ENCODE measurements at regions not wholly inside any gene's neighbourhood (a gene's known extent, or its start where the extent isn't known, plus 50 kb on each side); places are given as distances from the start of the nearest gene placed in this dataset.

DNA sequence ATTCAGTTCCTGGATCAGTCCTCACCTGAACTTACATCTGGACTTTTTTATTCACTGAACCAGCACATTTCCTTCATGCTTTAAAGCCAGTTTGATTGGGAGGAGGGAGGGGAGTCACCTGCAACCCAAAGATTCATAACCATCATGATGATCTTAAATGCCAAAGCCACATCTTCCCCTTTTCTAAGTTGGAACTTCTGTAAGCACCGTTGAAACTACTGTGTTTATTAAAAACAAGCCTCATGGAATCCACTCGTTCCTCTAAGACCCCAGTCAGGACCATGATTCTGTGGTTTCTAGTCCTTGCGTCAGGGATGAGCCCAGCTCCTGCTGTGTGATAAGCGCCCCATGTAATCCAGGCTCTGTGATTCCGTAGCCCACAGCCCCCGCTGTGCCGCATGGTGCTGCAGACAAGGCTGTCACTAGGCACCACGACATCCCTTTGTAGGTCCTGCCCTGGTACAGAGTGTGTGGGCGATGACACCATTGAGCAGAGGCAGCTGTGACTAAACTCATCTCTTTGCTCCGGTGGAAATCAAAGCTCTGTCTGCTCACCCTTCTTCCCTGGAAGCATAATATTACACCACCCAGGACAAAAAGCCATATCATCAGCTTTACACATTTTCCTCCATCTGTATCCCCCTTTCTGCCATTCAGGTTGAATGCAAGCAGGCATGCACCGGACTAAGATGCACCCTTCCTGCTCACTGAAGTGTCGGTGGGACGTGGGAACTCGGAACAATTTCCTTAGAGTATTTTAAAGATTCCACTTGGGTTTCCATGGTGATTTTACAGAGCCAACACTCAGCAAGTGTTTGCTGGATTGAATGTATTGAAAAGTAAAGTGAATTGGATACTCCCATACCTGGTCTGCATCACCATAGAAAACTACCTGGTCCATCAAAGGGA lies 132.0 kb upstream of the FSTL4 start:
- DNase-seq (ENCODE audit: extremely low read depth, low read depth, low spot score), result no peak

DNA sequence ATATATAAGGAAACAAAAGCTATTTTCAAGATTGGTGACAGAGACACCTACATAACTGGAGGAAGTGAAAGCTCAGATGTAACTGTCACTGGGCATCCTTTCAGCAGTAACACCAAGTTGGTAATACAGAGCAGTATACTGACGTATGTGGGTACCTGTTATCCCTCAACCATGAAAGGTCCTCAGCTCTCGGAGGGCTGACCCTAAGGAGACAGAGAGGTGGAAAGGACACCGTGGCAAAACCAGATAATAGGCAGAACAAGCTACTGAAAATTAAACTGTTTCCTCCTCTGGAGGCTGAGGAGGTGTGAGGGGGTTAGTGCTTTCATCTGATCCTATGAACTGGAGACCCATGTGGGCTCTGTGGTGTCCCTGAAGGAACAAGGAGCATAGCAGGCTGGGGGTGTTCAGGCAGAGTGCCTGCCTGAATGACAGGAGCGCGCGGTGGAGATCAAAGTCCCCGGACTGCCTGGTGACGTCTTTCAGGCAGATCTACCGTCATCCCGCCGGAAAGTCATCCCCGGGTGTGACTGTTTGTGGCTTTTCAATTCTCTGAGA lies 130.2 kb upstream of the FSTL4 start:
- no peak for DNase-seq (ENCODE audit: extremely low read depth, low read depth, low spot score)

DNA sequence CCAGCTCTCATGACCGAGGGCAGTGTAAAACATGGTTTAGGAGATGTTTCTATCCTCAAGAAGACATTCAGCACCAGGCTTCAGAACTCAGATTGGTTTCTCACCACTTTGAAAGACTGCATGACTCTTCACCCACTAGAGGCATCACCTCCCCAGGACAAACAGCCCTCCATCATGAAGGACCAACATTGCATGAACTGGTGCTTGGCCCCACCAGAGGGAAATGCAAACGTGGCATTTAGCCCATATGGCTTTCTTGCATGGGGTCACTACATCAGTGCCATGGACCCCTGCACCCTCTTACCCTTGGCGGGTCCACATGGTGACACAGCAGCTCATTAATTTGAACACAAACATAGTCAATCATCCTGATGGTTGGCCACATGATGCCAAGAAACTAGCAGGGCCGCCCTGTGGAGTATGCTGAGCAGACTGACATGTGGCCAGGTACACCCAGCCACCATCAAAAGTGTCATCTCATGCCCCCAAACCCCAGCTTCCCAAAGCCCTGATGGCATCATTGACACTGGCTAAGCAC lies 129.5 kb upstream of the FSTL4 start:
- no peak for DNase-seq (ENCODE audit: extremely low read depth, low read depth, low spot score)

DNA sequence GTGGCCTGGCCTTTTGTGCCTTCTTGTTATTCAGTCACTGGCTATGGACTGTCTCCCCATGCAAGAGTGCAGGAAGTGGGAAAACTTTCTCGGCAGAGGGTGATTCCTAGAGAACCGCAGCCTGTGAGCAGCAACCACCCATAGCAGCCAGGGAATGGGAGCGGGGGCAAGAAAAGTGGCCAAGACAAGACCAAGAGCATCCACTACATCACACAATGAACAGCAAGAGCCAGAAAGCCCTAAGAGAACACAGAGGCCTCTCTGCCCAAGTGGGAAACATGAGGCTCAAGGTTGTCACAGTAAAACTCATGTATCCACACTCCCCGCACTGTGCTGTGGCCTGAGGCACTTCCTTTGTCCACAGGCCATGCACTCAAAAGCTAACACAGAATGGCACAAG lies 129.1 kb upstream of the FSTL4 start:
- no peak for DNase-seq (ENCODE audit: extremely low read depth, low read depth, low spot score)

DNA sequence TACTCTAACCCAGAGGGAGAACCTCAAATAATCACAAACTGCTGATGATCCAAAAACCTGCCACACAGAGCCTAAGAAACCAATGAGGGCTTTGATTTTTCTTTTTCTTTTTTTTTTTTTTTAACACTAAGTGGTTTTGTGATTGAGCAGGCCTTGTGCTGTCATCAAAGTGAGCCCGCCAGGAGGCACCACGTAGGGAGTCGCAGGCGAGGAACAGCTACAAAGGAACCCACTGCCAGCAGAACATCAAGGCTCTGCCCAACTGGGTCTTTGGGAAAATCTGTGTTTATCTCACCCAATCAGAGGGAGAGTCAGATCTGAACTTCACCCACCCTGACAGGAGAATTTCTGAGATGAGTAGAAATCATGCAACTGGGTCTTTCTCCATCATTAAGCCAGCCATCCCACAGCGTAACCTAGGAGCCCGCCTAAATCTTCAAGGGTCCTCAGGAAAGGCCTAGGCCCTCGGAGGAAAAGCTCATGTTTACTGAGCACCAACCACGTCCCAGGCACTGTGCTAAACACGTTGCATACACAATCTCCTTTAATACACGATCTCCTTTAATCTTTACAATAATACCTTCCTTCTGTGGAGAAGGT lies 126.9 kb upstream of the FSTL4 start:
- no peak for DNase-seq (ENCODE audit: extremely low read depth, low read depth, low spot score)

DNA sequence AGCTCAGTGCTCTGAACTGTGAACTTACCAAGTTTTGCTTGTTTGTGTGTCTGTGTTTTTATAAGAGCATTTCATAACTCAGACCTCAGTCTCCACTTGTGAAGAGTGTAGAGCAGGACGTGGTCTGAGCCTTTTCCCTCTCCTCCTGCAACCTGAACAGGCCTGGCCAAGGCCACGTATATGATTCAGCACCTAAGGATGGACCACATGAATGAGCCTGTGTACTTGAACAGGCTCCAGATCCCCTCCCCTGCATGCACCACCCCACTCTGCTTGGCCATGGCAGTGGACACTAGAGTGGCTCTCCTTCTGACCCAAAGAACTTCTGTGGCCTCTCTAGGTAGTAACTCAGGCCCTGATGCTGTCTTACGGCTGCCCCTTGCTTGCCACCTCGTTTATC lies 125.9 kb upstream of the FSTL4 start:
- DNase-seq (ENCODE audit: extremely low read depth, low read depth, low spot score), result no peak

DNA sequence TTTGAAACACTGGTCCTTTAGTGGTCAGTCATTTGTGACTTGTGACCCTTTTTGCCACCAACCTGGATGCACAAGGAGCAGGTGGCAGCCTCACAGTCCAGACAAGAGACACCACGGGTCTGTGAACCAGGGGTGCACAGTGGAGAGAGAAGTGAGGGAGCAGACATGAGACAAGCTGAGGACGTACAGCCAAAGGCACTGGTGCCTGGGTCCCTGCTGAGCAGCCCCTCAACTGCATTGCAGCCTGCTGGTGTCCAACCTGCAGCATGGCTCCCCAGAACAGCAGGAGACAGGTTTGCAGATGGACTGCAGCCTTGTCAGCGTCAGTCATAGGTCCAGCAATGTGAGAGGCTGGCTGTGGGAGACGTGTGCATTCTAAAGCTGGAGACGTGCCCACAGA lies 124.2 kb upstream of the FSTL4 start:
- no peak for DNase-seq (ENCODE audit: extremely low read depth, low read depth, low spot score)

DNA sequence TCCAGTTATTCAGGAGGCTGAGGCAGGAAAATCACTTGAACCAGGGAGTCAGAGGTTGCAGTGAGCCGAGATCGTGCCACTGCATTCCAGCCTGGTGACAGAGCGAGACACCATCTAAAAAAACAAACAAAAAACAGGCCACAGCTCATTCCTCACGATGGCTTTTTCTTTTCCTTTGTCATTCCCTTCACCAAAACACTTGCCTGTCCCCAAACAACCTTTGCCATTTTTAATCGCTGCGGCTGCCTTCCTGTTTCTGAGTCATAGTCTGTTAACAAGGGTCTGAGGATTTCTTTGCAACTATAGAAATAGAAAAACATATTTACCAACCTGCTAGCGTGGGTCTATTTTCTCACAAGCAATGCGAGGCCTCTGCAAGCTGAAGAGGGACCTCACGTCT lies 123.0 kb upstream of the FSTL4 start:
- peak; percentile 25 for DNase-seq (ENCODE audit: extremely low read depth, low read depth, low spot score)

DNA sequence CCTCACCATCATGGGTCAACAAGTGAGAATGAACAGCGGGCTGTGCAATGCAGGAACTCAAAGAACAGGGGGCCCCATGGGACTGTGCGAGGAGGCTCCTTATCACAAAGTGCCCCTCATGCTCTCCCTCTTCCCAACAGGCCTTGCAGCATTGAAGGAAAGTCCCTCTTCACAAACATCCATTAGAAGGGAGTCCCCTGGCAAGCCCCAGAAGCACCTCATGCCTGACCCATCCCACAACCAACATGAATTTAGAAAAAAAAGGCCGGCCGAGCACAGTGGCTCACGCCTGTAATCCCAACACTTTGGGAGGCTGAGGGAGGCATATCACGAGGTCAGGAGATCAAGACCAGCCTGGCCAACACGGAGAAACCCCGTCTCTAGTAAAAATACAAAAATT lies 122.6 kb upstream of the FSTL4 start:
- DNase-seq (ENCODE audit: extremely low read depth, low read depth, low spot score), result no peak

DNA sequence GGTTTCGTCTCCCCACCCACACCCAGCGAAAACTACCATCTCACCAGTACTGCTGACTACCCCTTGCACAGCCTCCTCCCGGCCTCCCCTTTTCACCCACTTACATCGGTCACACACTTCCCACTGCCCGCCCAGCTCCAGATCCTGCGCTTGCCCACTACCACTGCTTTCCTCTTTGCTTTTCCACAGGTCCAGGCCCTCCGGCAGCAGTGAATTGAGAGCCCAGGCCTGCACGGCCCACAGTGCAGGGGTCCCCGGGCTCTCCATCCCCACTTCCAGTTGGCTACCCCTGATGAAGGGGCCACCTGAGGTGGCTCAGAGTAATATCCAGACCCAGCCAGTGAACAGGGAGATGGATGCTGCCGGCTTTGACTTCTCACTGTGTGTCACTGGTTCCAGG lies 120.2 kb upstream of the FSTL4 start:
- DNase-seq (ENCODE audit: extremely low read depth, low read depth, low spot score), result no peak

DNA sequence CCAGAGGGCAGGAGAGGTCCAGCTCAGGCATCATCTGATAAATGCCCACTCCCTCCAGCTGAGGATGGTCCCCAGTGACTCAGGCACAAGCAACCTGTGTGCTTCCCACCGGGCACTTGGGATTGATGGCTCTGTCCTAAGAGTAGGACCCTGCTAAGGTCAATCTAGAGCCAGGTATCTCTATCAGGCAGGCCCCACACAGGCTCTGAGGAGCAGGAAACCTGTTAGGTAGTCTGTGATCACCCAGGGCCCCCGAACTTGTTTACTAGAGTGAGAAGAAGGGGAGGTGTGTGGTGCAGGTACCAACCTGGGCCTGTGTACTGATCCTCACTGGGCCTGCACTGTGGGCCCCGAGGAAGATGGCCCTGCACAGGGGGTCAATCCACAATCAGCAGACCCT lies 119.6 kb upstream of the FSTL4 start:
- DNase-seq (ENCODE audit: extremely low read depth, low read depth, low spot score), result no peak

DNA sequence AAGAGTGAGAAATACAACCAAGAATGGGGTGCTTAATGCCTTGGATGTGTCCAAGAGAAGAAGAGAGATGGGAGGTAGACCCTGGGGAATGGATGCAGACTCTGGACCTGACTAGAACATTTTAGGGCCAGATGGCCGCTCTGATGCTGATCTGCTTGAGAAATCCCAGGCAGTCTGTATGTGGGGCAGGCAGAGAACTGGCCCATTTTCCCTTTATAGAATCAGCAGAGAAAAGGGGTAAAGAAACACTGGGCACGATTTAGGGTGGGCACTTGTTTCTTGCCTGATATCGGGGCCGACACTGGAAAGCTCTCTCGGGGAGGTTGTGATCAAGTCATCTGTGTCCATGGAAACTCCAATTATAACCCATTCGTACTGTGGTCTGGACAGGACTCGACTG lies 118.5 kb upstream of the FSTL4 start:
- DNase-seq (ENCODE audit: extremely low read depth, low read depth, low spot score), result no peak

DNA sequence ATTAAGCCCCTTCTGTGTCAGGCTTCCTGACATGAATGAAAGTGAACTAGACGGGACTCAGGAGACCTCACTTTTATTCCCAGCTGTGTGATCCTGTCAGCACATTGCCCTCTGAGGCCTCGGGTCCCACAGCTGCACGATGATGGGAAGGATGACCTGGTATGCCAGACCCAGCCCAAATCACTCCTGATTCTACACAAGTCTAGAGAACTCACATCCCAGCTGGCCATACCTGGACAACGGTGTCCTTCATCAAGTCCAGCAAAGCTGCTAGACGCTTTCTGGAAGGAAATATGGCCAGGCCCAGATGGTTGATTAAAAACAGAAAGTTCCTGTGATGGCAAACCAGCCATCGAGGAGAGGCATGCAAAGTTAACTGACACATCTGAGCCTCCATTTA lies 118.0 kb upstream of the FSTL4 start:
- DNase-seq (ENCODE audit: extremely low read depth, low read depth, low spot score), result no peak

DNA sequence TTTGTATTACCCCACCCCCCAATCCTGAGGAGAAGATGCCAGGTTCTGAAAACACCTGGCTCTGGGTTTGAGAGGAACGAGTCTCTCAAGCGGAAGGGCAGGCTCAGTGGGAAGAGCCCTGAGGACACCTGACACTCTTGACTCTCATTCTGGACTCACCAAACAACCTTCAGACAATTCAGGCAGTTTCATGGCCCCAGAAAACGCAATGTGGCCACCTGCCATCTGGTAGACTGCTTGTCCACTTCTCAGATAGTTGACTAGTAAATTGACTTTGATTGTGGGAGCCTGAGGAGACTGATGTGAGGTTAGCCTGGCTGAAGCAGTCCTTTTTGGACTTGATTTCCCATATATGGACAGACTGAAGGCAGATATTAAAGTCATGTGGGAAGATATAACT lies 117.5 kb upstream of the FSTL4 start:
- no peak for DNase-seq (ENCODE audit: extremely low read depth, low read depth, low spot score)

DNA sequence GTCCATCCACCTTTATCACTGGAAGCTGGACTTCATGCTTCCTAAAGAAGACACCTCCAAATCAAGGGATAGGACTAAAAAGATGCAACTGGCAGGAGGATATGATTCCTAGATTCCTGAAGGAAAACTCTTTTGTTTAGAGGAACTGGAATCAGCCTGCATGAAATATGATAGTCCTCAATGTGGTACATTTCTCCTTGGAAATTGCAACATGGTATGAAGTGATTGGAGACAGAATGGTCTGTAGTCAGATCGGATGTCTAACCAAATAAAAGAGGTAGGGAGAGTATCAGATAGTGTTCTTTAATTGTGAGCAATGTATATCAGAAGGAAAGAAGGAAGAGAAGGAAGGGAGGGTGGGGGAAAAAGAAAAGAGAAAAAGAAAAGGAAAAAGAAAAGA lies 116.1 kb upstream of the FSTL4 start:
- DNase-seq (ENCODE audit: extremely low read depth, low read depth, low spot score), result no peak

DNA sequence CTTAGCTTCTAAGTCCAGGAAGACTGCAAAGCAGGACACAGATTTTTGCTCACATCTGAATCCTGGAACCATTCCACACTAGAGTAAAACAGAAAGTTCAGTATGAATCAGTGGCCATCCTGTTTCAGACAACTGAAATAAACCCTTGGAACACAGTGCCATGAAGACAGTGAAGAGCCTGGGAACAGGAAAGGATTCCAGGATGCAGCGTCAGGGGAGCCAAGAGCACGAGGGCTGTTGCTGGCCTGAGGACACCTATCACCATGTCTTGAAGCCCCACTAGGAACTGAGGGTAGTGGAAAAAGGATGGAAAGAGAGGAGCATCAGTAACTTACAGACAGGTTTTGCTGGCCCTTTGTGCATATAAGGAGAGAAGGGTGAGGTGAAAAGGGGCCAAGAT lies 115.3 kb upstream of the FSTL4 start:
- DNase-seq (ENCODE audit: extremely low read depth, low read depth, low spot score), result no peak

DNA sequence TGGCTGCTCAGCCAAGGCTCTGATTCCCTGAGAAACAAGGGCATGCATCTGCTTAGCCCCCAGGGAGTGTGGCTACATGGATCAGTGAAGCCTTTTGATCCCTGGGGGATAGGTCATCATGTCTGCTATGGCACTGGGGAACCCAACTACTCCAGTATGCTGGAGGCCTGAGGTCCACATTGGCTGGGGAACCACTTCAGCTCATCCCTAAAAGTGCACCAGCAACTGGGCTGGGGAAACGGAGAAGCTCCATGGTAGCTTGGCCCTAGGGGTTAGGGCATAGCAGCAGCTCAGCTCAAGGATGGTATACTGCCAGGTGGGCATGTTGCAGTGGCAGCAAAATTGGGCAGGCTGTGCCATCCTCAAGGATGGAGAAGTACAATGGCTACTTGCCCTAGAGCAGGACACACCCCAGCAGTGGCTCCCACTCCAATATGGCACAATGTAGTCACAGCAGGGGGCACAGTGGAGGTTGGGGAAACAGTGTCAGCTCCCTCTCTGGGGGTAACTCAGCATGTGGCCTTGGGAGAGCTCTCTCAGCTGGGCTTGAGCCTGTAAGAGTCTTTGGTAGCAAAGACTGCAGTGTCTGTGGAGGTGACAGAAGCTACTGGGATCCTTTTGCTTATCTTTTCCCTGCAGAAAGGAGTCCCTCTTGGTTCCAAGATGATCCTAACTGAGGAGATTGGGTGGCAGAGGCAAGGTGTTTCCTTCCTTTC lies 111.5 kb upstream of the FSTL4 start:
- DNase-seq (ENCODE audit: extremely low read depth, low read depth, low spot score), result no peak

DNA sequence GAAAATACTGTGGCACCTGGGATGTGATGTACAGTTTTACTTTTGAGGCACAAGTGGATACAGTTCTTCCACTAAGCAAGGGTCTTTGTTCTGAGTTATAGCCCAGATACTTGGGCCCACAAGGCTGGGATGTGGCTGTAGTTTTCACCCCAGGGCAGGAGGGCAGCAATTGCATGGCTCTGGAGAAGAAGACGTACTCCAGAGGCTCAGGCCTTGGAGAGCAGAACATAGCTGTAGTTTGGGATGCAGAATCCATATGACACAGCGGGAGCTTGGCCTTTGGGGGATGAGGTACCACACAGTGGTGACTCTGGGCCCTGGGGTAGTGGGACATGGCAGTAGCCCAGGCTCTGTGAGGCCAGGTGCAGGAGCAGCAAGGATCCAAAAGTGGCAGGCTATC lies 110.8 kb upstream of the FSTL4 start:
- no peak for DNase-seq (ENCODE audit: extremely low read depth, low read depth, low spot score)

DNA sequence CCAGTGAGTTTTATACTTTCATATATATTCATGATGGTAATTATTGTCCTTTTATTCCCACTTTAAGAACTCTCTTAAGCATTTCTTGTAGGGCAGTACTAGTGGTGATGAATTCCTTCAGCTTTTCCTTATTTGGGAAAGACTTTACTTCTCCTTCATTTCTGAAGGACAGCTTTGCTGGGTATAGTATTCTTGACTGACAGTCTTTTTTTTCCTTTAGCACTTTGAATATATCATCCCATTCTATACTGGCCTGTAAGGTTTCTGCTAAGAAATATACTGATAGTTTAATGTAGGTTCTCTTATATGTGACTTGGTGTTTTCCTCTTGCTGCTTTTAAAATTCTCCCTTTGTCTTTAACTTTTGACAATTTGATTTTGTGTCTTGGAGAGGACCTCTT lies 109.0 kb upstream of the FSTL4 start:
- DNase-seq (ENCODE audit: extremely low read depth, low read depth, low spot score), result no peak

DNA sequence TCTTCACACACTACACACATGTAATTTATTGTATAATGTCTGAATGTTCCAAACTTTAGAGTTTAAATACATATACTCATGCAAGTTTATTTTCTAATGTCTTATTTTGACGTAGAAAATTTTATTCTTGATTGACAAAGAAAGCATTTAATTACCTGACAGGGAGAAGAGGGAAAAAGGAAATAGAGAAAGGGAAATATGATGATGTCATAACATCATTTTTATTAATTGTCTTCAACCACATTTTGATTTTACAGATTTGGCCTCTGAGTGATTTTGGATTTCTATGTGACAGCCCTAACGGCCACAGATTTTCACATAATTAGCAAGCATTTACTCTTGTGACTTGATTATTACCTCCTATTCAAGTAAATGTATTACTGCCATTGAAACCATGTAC lies 106.1 kb upstream of the FSTL4 start:
- DNase-seq (ENCODE audit: extremely low read depth, low read depth, low spot score), result no peak

DNA sequence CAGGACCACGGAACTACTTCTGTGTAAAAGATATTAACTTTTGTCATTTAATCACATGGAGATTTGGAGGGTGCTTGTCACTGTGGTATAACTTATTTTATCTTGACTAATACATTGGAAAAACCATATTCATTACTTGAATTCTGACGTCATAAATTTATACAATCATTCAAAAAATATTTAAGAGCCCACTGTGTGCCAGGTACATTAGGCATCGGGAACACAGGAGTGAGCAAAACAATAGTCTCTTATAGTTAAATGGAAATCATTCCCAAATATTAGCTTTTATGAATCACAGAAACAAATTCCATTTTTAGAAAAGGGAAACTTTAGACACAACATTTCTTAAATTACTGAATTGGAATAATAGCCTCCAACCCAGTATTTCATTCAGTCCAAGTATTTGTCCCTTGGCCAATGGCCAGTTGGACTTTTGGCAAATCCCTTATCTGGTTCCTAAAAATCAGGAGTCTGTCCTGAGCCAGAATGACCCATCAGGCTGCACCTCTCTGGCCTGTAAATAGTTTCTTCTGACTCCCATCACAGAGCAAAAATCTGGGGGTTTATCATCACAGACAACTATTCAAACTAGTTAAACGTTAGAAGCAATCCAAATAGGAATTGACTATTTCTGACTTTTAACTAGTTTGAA lies 104.3 kb upstream of the FSTL4 start:
- no peak for DNase-seq (ENCODE audit: extremely low read depth, low read depth, low spot score)

Measured in glomerular endothelial cell (primary cell).